MG63 (cell line): ENCODE measurements at regions not wholly inside any gene's neighbourhood (a gene's known extent, or its start where the extent isn't known, plus 50 kb on each side); places are given as distances from the start of the nearest gene placed in this dataset.
"Not testable (repeated sequence)": the region's sequence is repeated elsewhere in the genome, so short reads cannot be mapped to it uniquely, and the experiment has no call there.

Source experiments
- DNase-seq: peaks from one replicate; pipeline ENCODE4 v3.0.0-alpha.2; 2020
- H3K27me3 ChIP-seq: fragments of 250-450 bp; sonication (Bioruptor Pico); 2 replicates; pipeline ENCODE4 v1.5.1; 2020; ENCODE audit warnings: mild to moderate bottlenecking, moderate library complexity
- H3K36me3 ChIP-seq: fragments of 250-450 bp; sonication (Bioruptor Pico); 2 replicates; pipeline ENCODE4 v1.5.1; 2020; ENCODE audit warnings: mild to moderate bottlenecking, moderate library complexity
- H3K4me3 ChIP-seq: fragments of 250-450 bp; sonication (Bioruptor Pico); 2 replicates; pipeline ENCODE4 v1.5.1; 2020; ENCODE audit warnings: mild to moderate bottlenecking, moderate library complexity
- H3K9me3 ChIP-seq: fragments of 250-450 bp; sonication (Bioruptor Pico); 2 replicates; pipeline ENCODE4 v1.5.1; 2020; ENCODE audit warnings: mild to moderate bottlenecking, moderate library complexity

- no peak for DNase-seq
- Histone ChIP-seq H3K36me3 (no peaks in the 10 kb centered on the region), H3K9me3 (no peaks in the 10 kb centered on the region), H3K4me3 (no peak overlapping the region), H3K27me3 (no peaks in the 10 kb centered on the region)
These were observed 293.3 kb upstream of the GRIA3 start for GRCh38 chrX:122890729-122891128.

- no peak for DNase-seq
- no peaks in the 10 kb centered on the region; the same call in 1 of the 2 replicates for H3K9me3 ChIP-seq
- H3K36me3 ChIP-seq, result no peaks in the 10 kb centered on the region
- H3K27me3 ChIP-seq, result no peaks in the 10 kb centered on the region
- H3K4me3 ChIP-seq, result no peak overlapping the region
These were observed 277.4 kb upstream of the GRIA3 start for GRCh38 chrX:122906726-122907125.

GRCh38 chrX:122907375-122907774 lies 276.7 kb upstream of the GRIA3 start:
- no peaks in the 10 kb centered on the region for H3K36me3 ChIP-seq
- no peaks in the 10 kb centered on the region; the same call in 1 of the 2 replicates for H3K9me3 ChIP-seq
- no peaks in the 10 kb centered on the region for H3K27me3 ChIP-seq
- no peak overlapping the region for H3K4me3 ChIP-seq
- DNase-seq, result no peak

- Histone ChIP-seq H3K27me3 (no peaks in the 10 kb centered on the region), H3K36me3 (no peaks in the 10 kb centered on the region), H3K4me3 (no peak overlapping the region), H3K9me3 (no peaks in the 10 kb centered on the region; the same call in 1 of the 2 replicates)
- DNase-seq, result no peak
These were observed 273.4 kb upstream of the GRIA3 start for GRCh38 chrX:122910697-122911096.

- H3K4me3 ChIP-seq, result no peak overlapping the region
- DNase-seq, result no peak
- no peaks in the 10 kb centered on the region for H3K36me3 ChIP-seq
These were observed 270.9 kb upstream of the GRIA3 start for GRCh38 chrX:122913134-122913533.

GRCh38 chrX:122913764-122914163 lies 270.3 kb upstream of the GRIA3 start:
- Histone ChIP-seq H3K27me3 (no peaks in the 10 kb centered on the region), H3K36me3 (no peaks in the 10 kb centered on the region)
- DNase-seq, result no peak

More at GRCh38 chrX:122913134-122913533, 270.9 kb upstream of the GRIA3 start:
- no peaks in the 10 kb centered on the region for H3K27me3 ChIP-seq
- no peaks in the 10 kb centered on the region; the same call in 1 of the 2 replicates for H3K9me3 ChIP-seq

GRCh38 chrX:122914256-122914655 lies 269.8 kb upstream of the GRIA3 start:
- H3K27me3 ChIP-seq, result no peaks in the 10 kb centered on the region
- no peak overlapping the region for H3K4me3 ChIP-seq
- no peak for DNase-seq
- H3K36me3 ChIP-seq, result no peaks in the 10 kb centered on the region
- H3K9me3 ChIP-seq, result no peaks in the 10 kb centered on the region; the same call in 1 of the 2 replicates

More at GRCh38 chrX:122913764-122914163, 270.3 kb upstream of the GRIA3 start:
- Histone ChIP-seq H3K4me3 (no peak overlapping the region), H3K9me3 (no peaks in the 10 kb centered on the region; the same call in 1 of the 2 replicates)

GRCh38 chrX:122934131-122934530 lies 249.9 kb upstream of the GRIA3 start:
- Histone ChIP-seq H3K9me3 (no peaks in the 10 kb centered on the region), H3K4me3 (no peak overlapping the region), H3K27me3 (no peaks in the 10 kb centered on the region), H3K36me3 (no peaks in the 10 kb centered on the region)
- DNase-seq, result no peak

GRCh38 chrX:122940199-122940598 lies 243.9 kb upstream of the GRIA3 start:
- H3K27me3 ChIP-seq, result no peaks in the 10 kb centered on the region
- no peak for DNase-seq

GRCh38 chrX:122941806-122942205 lies 242.3 kb upstream of the GRIA3 start:
- Histone ChIP-seq H3K9me3 (no peaks in the 10 kb centered on the region), H3K27me3 (no peaks in the 10 kb centered on the region), H3K36me3 (no peaks in the 10 kb centered on the region), H3K4me3 (no peak overlapping the region)
- no peak for DNase-seq

More at GRCh38 chrX:122940199-122940598, 243.9 kb upstream of the GRIA3 start:
- H3K9me3 ChIP-seq, result no peaks in the 10 kb centered on the region
- H3K36me3 ChIP-seq, result no peaks in the 10 kb centered on the region
- no peak overlapping the region for H3K4me3 ChIP-seq

GRCh38 chrX:122943918-122944317 lies 240.2 kb upstream of the GRIA3 start:
- Histone ChIP-seq H3K27me3 (no peaks in the 10 kb centered on the region), H3K36me3 (no peaks in the 10 kb centered on the region), H3K9me3 (no peaks in the 10 kb centered on the region), H3K4me3 (no peak overlapping the region)
- peak; percentile 0 for DNase-seq

- H3K27me3 ChIP-seq, result no peaks in the 10 kb centered on the region
- no peaks in the 10 kb centered on the region for H3K9me3 ChIP-seq
- no peak for DNase-seq
- H3K36me3 ChIP-seq, result no peaks in the 10 kb centered on the region
- H3K4me3 ChIP-seq, result no peak overlapping the region
These were observed 238.8 kb upstream of the GRIA3 start for GRCh38 chrX:122945328-122945727.

GRCh38 chrX:122972604-122973003 lies 211.5 kb upstream of the GRIA3 start:
- no peak for DNase-seq

GRCh38 chrX:122982521-122982920 lies 201.6 kb upstream of the GRIA3 start:
- Histone ChIP-seq H3K9me3 (no peaks in the 10 kb centered on the region), H3K36me3 (no peaks in the 10 kb centered on the region), H3K27me3 (no peaks in the 10 kb centered on the region), H3K4me3 (no peak overlapping the region)
- no peak for DNase-seq

More at GRCh38 chrX:122972604-122973003, 211.5 kb upstream of the GRIA3 start:
- no peak overlapping the region for H3K4me3 ChIP-seq
- no peaks in the 10 kb centered on the region for H3K27me3 ChIP-seq
- H3K36me3 ChIP-seq, result no peaks in the 10 kb centered on the region
- no peaks in the 10 kb centered on the region for H3K9me3 ChIP-seq

GRCh38 chrX:123002844-123003243 lies 181.2 kb upstream of the GRIA3 start:
- not testable (repeated sequence) for H3K36me3 ChIP-seq, H3K4me3 ChIP-seq, DNase-seq, H3K9me3 ChIP-seq, H3K27me3 ChIP-seq

- no peak for DNase-seq
- no peaks in the 10 kb centered on the region for H3K9me3 ChIP-seq
These were observed 170.9 kb upstream of the GRIA3 start for GRCh38 chrX:123013141-123013540.

GRCh38 chrX:123036401-123036800 lies 147.7 kb upstream of the GRIA3 start:
- H3K9me3 ChIP-seq, result no peaks in the 10 kb centered on the region
- no peak overlapping the region for H3K4me3 ChIP-seq
- no peaks in the 10 kb centered on the region for H3K36me3 ChIP-seq
- no peaks in the 10 kb centered on the region for H3K27me3 ChIP-seq
- DNase-seq, result no peak

More at GRCh38 chrX:123013141-123013540, 170.9 kb upstream of the GRIA3 start:
- H3K27me3 ChIP-seq, result no peaks in the 10 kb centered on the region
- H3K36me3 ChIP-seq, result no peaks in the 10 kb centered on the region
- H3K4me3 ChIP-seq, result no peak overlapping the region

GRCh38 chrX:123049071-123049625 lies 134.9 kb upstream of the GRIA3 start:
- no peaks in the 10 kb centered on the region for H3K27me3 ChIP-seq
- no peak for DNase-seq

More at GRCh38 chrX:123049071-123049625, 134.9 kb upstream of the GRIA3 start:
- H3K9me3 ChIP-seq, result no peaks in the 10 kb centered on the region
- H3K36me3 ChIP-seq, result no peaks in the 10 kb centered on the region
- no peak overlapping the region for H3K4me3 ChIP-seq
